Astrocyte of the cerebellum (primary cell): ENCODE measurements at regions not wholly inside any gene's neighbourhood (a gene's known extent, or its start where the extent isn't known, plus 50 kb on each side); places are given as distances from the start of the nearest gene placed in this dataset.

Experiments used
- DNase-seq: peaks from one replicate; pipeline ENCODE4 v3.0.0-alpha.2; 2011; ENCODE audit warnings: low read depth
- H3K4me3 ChIP-seq: 2 replicates; pipeline ENCODE4 v1.5.1; 2011; ENCODE audit warnings: mild to moderate bottlenecking, low read depth, low read length, moderate library complexity
- CTCF ChIP-seq: IDR thresholded peaks from 2 replicates; pipeline ENCODE4 v1.5.1; 2012; ENCODE audit warnings: low read length, low read depth, moderate library complexity, mild to moderate bottlenecking; ENCODE audit errors: missing control alignments
- in situ Hi-C: cut with HindIII; loops from 2 replicates; pipeline ENCODE4 v1.10.0; 2017; ENCODE audit warnings: low sequenced_read_pairs

- H3K4me3 ChIP-seq = no peak overlapping the region
- in situ Hi-C loops = no loop called here
- DNase-seq = no peak
- TF ChIP-seq CTCF = no peak
Observed at GRCh38 chr17:33509331-33509730, 216.2 kb upstream of the ASIC2 start.

DNA sequence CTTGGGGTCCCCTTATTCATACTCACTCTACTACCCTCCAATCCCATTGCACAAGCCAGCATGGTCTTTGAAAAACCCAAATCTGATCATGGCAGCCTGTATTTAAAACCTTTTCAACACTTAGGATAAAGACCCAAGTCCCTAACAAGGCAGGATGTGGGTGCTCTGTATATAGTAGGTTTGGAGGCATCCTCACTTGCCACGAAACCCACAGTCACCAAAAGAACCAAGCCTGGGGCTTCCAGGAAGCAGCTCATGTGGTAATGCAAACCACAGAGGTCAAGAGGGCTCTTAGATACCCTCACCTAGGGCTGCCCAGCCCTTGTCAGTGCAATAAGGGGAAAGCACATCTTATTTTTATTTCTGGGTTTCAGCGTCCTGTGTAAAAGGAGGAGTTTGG, 218.6 kb upstream of the ASIC2 start:
- TF ChIP-seq CTCF = no peak
- DNase-seq = no peak
- H3K4me3 ChIP-seq = no peak overlapping the region
- in situ Hi-C loops = no loop called here

- H3K4me3 ChIP-seq = no peak overlapping the region
- DNase-seq = no peak
- in situ Hi-C loops = no loop called here
- no peak for TF ChIP-seq CTCF
Observed at GRCh38 chr17:33512113-33512512, 219.0 kb upstream of the ASIC2 start.

DNA sequence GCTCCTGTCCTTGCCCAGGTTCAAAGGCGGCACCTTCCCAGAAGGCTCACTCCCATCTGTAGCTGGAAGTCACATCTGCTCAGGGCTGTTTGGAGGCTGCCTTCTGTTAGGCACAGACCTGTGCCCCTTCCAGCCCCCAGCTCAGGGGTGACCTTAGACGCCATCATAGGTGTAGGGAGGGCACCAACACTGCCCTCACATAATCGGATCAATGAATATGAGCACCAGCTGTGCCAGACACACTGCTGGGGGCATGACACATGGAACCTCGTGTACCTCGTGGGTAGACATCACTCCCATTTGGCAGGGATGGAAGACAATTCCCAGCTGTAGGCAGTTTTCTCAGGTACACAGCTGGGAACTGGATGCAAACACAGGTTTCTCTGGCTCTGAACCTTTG, 220.7 kb upstream of the ASIC2 start:
- H3K4me3 ChIP-seq = no peak overlapping the region
- no peak for TF ChIP-seq CTCF
- DNase-seq = no peak
- in situ Hi-C loops = no loop called here

DNA sequence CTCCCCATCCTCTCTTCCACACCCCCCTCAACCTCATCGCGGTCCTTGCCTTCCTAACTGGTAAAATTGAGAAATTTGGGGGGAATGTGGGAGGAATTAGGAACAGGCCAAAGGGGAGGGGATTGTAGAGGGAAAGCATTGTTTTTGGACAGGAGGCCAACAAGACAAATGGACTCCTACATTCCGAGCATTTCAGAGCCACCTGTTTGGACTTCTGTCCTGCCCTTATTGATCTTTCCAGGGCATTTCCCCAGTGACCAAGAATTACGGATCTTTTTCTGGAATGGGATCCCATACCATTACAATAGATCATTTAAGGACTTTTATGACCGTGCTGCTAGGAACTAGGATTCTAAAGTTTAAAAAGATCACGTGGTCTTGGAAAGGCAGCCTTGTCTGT, 221.3 kb upstream of the ASIC2 start:
- in situ Hi-C loops = no loop called here
- TF ChIP-seq CTCF = no peak
- H3K4me3 ChIP-seq = no peak overlapping the region
- no peak for DNase-seq

DNA sequence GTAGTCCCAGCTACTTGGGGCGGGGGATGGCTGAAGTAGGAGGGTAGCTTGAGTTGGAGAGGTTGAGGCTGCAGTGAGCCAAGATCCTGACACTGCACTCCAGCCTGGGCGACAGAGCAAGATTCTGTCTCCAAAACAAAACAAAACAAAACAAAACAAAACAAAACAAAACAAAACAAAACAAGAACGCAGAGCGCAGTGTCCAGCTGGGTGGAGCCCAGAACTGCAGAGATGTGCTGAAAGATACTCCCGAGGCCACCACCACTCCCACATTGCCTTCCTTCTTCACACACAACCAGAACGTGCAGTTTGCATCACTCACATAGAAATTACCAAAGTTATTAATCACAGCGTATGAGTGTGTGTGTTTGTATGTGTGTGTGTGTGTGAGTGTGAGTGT, 222.9 kb upstream of the ASIC2 start:
- in situ Hi-C loops = no loop called here
- no peak overlapping the region for H3K4me3 ChIP-seq
- TF ChIP-seq CTCF = no peak
- DNase-seq = no peak

DNA sequence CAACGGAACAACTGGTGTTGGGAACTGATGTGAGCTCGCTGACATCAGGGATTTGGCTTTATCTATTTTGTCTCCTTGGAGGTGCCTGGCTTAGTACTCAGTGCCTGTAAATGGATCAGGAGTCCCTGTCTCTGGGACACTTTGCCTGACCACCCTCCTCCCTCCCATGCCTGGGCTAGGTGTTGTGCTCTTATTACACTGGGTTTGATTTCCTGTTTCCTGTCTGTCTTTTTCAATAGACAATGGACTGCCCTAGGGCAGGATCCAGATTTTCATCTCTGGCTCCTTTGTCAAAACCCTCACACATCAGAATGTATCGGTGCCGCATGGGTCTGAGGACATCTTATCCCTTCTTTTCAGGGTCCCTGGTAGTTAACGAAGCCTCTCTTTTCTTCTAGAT, 223.6 kb upstream of the ASIC2 start:
- TF ChIP-seq CTCF = no peak
- in situ Hi-C loops = no loop called here
- H3K4me3 ChIP-seq = no peak overlapping the region
- DNase-seq = no peak
